SK-N-SH (cell line): ENCODE measurements at regions not wholly inside any gene's neighbourhood (a gene's known extent, or its start where the extent isn't known, plus 50 kb on each side); places are given as distances from the start of the nearest gene placed in this dataset.

Experiments
- CTCF ChIA-PET: fragments of 300-600, 350-600 bp; formaldehyde crosslinking; extraction: SDS; loops from one replicate; lab custom pipeline; 2021; lab: Yijun Ruan, JAX
- POLR2A ChIA-PET: fragments of 350-600 bp; sonication (Branson Sonifier 250); formaldehyde crosslinking; extraction: SDS; loops from one replicate; lab custom pipeline; 2020; ENCODE audit warnings: antibody characterized with exemption, inconsistent platforms; lab: Yijun Ruan, JAX
- DNase-seq: peaks from one replicate; pipeline ENCODE4 v3.0.0; 2012
- H2AFZ ChIP-seq: fragments of 200-600 bp; sonication (generic); 2 replicates; pipeline ENCODE4 v1.8.1; 2016; ENCODE audit warnings: antibody characterized with exemption, mild to moderate bottlenecking, low read depth
- H3F3A ChIP-seq: fragments of 200-600 bp; sonication (generic); replicated peaks from 2 replicates; pipeline ENCODE3; 2016; ENCODE audit warnings: antibody characterized with exemption, mild to moderate bottlenecking; ENCODE audit not compliant: insufficient read depth
- H3K27ac ChIP-seq, 2 experiments: fragments of 200-500 bp in 1 of 2; fragments of 200-600 bp in 1 of 2; sonication (Bioruptor generic) in 1 of 2; sonication (generic), shearing (Covaris generic) in 1 of 2; 2 replicates each; pipeline versions ENCODE4 v1.5.1 to v1.6.1; 2014 to 2016; ENCODE audit warnings: low read depth in 2 of 2, inconsistent platforms in 1 of 2, low read length in 1 of 2, mild to moderate bottlenecking in 1 of 2, mixed read lengths in 1 of 2
- H3K27me3 ChIP-seq: fragments of 200-600 bp; sonication (generic), shearing (Covaris generic); 2 replicates; pipeline ENCODE4 v1.6.1; 2016; ENCODE audit warnings: mixed run types; ENCODE audit not compliant: insufficient read depth
- H3K36me3 ChIP-seq, 2 experiments: fragments of 200-500 bp in 1 of 2; fragments of 200-600 bp in 1 of 2; sonication (Bioruptor generic) in 1 of 2; sonication (generic) in 1 of 2; replicated peaks in 1 of 2; 2 replicates each; pipeline versions ENCODE3 to v1.5.1; 2014 to 2016; ENCODE audit warnings: low read length in 1 of 2, mild to moderate bottlenecking in 1 of 2; ENCODE audit not compliant: insufficient read depth in 2 of 2, control insufficient read depth in 1 of 2
- H3K4me1 ChIP-seq, 2 experiments: fragments of 200-500 bp in 1 of 2; fragments of 200-600 bp in 1 of 2; sonication (Bioruptor generic) in 1 of 2; sonication (generic), shearing (Covaris generic) in 1 of 2; 2 replicates each; pipeline versions ENCODE4 v1.5.1 to v1.6.1; 2014 to 2016; ENCODE audit warnings: low read depth in 1 of 2, low read length in 1 of 2, mixed run types in 1 of 2; ENCODE audit not compliant: insufficient read depth in 2 of 2, control insufficient read depth in 1 of 2
- H3K4me2 ChIP-seq: fragments of 200-600 bp; sonication (generic), shearing (Covaris generic); 2 replicates; pipeline ENCODE4 v1.6.1; 2017; ENCODE audit warnings: mixed run types
- H3K4me3 ChIP-seq, 2 experiments: fragments of 200-500 bp in 1 of 2; fragments of 200-600 bp in 1 of 2; sonication (Bioruptor generic) in 1 of 2; sonication (generic), shearing (Covaris generic) in 1 of 2; 2 replicates each; pipeline versions ENCODE4 v1.5.1 to v1.8.1; 2014 to 2016; ENCODE audit warnings: low read depth in 2 of 2, inconsistent platforms in 1 of 2, low read length in 1 of 2, mild to moderate bottlenecking in 1 of 2, mixed read lengths in 1 of 2, moderate library complexity in 1 of 2
- H3K79me2 ChIP-seq: fragments of 200-600 bp; sonication (generic); 2 replicates; pipeline ENCODE4 v1.8.1; 2017; ENCODE audit warnings: mild to moderate bottlenecking; ENCODE audit not compliant: insufficient read depth
- H3K9ac ChIP-seq: fragments of 200-600 bp; sonication (generic); 2 replicates; pipeline ENCODE4 v1.6.1; 2017; ENCODE audit warnings: mixed run types
- H3K9me2 ChIP-seq: fragments of 200-600 bp; sonication (generic); 2 replicates; pipeline ENCODE4 v1.6.1; 2017; ENCODE audit warnings: mixed run types
- H3K9me3 ChIP-seq: fragments of 200-600 bp; sonication (generic); 2 replicates; pipeline ENCODE4 v1.6.1; 2017; ENCODE audit warnings: mixed run types, mild to moderate bottlenecking, moderate library complexity
- H4K20me1 ChIP-seq: fragments of 200-600 bp; sonication (generic); 2 replicates; pipeline ENCODE4 v1.6.1; 2017; ENCODE audit warnings: mild to moderate bottlenecking, mixed run types; ENCODE audit not compliant: insufficient read depth
- CHD2 ChIP-seq: fragments of 150-350 bp; IDR thresholded peaks from 2 replicates; pipeline ENCODE4 v1.6.1; 2018; ENCODE audit warnings: low read length; ENCODE audit not compliant: partially characterized antibody
- ELF1 ChIP-seq: IDR thresholded peaks from 2 replicates; pipeline ENCODE4 v1.4.0; 2012
- FOSL2 ChIP-seq: IDR thresholded peaks from 2 replicates; pipeline ENCODE4 v1.4.0; 2012; ENCODE audit warnings: low read depth, mild to moderate bottlenecking, moderate library complexity, borderline replicate concordance
- MEF2A ChIP-seq: IDR thresholded peaks from 2 replicates; pipeline ENCODE4 v1.4.0; 2012; ENCODE audit warnings: low read depth, borderline replicate concordance
- MXI1 ChIP-seq: IDR thresholded peaks from 2 replicates; pipeline ENCODE4 v1.6.1; 2012; ENCODE audit warnings: mild to moderate bottlenecking, low read depth, low read length, improper control_type of control experiment
- NFIC ChIP-seq: IDR thresholded peaks from 2 replicates; pipeline ENCODE4 v1.4.0; 2012; ENCODE audit warnings: borderline replicate concordance
- NRF1 ChIP-seq: IDR thresholded peaks from 2 replicates; pipeline ENCODE4 v1.6.1; 2012; ENCODE audit warnings: low read depth, mild to moderate bottlenecking, low read length
- RCOR1 ChIP-seq: fragments of 150-350 bp; IDR thresholded peaks from 2 replicates; pipeline ENCODE4 v1.6.1; 2017; ENCODE audit warnings: antibody characterized with exemption, low read length
- RFX5 ChIP-seq: IDR thresholded peaks from 2 replicates; pipeline ENCODE4 v1.6.1; 2012; ENCODE audit warnings: mild to moderate bottlenecking, improper control_type of control experiment, low read length
- SIN3A ChIP-seq: IDR thresholded peaks from 2 replicates; pipeline ENCODE4 v1.6.1; 2012; ENCODE audit warnings: low read depth, mild to moderate bottlenecking, low read length, moderate library complexity, borderline replicate concordance
- TCF12 ChIP-seq: IDR thresholded peaks from 2 replicates; pipeline ENCODE4 v1.4.0; 2012
- TEAD4 ChIP-seq: IDR thresholded peaks from 2 replicates; pipeline ENCODE4 v1.4.0; 2012; ENCODE audit warnings: mild to moderate bottlenecking, borderline replicate concordance; ENCODE audit not compliant: insufficient read depth
- WGBS: methylation state at CpG from one replicate; pipeline ENCODE4 v1.1.6; 2017; ENCODE audit warnings: low lambda C conversion rate; 5-methylcytosine and 5-hydroxymethylcytosine counted together
- TF ChIP-seq, protein P1 (sequence below): IDR thresholded peaks from 2 replicates; pipeline ENCODE4 v1.4.0; 2012; ENCODE audit warnings: low read depth
- TF ChIP-seq, protein P2 (sequence below): IDR thresholded peaks from 2 replicates; pipeline ENCODE4 v1.4.0; 2012; ENCODE audit warnings: low read depth, borderline replicate concordance
- TF ChIP-seq, protein P3 (sequence below): IDR thresholded peaks from 2 replicates; pipeline ENCODE4 v1.6.1; 2012; ENCODE audit warnings: mild to moderate bottlenecking, low read depth, low read length, moderate library complexity
- TF ChIP-seq, protein P4 (sequence below): fragments of 150-350 bp; IDR thresholded peaks from 2 replicates; pipeline ENCODE4 v1.6.1; 2017; ENCODE audit warnings: antibody characterized with exemption, low read length, low read depth, borderline replicate concordance

DNA sequence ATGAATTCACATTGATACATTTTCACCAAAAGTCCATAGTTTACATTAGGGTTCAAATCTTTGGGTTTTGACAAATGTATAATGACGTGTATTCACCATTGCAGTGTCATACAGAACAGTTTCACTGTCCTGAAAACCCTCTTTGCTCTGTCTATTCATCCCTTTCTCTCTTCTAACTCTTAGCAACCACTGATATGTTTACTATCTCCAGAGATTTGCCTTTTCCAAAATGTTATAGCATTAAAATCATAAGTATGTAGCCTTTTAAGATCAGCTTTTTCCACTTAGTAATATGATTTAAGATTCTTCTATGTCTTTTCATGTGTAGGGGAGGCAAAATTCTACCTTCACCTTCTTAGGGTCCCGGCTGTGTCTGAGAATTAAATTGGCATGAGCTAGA lies 203.8 kb downstream of the TPRG1 start:
- no peaks in the 10 kb centered on the region for H3K27me3 ChIP-seq
- H3K4me1 ChIP-seq: no peaks in the 10 kb centered on the region
- H3F3A ChIP-seq: no peaks in the 10 kb centered on the region
- no peaks in the 10 kb centered on the region for H3K79me2 ChIP-seq
- no peak overlapping the region for H3K4me2 ChIP-seq
- H3K4me3 ChIP-seq: no peak overlapping the region
- no peaks in the 10 kb centered on the region for H3K9me2 ChIP-seq
- TF ChIP-seq, protein P1, sequence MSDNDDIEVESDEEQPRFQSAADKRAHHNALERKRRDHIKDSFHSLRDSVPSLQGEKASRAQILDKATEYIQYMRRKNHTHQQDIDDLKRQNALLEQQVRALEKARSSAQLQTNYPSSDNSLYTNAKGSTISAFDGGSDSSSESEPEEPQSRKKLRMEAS: no peak
- TF ChIP-seq MXI1: no peak
- TF ChIP-seq RFX5: no peak
- TF ChIP-seq, protein P2, sequence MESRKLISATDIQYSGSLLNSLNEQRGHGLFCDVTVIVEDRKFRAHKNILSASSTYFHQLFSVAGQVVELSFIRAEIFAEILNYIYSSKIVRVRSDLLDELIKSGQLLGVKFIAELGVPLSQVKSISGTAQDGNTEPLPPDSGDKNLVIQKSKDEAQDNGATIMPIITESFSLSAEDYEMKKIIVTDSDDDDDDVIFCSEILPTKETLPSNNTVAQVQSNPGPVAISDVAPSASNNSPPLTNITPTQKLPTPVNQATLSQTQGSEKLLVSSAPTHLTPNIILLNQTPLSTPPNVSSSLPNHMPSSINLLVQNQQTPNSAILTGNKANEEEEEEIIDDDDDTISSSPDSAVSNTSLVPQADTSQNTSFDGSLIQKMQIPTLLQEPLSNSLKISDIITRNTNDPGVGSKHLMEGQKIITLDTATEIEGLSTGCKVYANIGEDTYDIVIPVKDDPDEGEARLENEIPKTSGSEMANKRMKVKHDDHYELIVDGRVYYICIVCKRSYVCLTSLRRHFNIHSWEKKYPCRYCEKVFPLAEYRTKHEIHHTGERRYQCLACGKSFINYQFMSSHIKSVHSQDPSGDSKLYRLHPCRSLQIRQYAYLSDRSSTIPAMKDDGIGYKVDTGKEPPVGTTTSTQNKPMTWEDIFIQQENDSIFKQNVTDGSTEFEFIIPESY: no peak
- TF ChIP-seq NFIC: no peak
- TF ChIP-seq TEAD4: no peak
- no peak for TF ChIP-seq ELF1
- no peak for TF ChIP-seq SIN3A
- TF ChIP-seq, protein P3, sequence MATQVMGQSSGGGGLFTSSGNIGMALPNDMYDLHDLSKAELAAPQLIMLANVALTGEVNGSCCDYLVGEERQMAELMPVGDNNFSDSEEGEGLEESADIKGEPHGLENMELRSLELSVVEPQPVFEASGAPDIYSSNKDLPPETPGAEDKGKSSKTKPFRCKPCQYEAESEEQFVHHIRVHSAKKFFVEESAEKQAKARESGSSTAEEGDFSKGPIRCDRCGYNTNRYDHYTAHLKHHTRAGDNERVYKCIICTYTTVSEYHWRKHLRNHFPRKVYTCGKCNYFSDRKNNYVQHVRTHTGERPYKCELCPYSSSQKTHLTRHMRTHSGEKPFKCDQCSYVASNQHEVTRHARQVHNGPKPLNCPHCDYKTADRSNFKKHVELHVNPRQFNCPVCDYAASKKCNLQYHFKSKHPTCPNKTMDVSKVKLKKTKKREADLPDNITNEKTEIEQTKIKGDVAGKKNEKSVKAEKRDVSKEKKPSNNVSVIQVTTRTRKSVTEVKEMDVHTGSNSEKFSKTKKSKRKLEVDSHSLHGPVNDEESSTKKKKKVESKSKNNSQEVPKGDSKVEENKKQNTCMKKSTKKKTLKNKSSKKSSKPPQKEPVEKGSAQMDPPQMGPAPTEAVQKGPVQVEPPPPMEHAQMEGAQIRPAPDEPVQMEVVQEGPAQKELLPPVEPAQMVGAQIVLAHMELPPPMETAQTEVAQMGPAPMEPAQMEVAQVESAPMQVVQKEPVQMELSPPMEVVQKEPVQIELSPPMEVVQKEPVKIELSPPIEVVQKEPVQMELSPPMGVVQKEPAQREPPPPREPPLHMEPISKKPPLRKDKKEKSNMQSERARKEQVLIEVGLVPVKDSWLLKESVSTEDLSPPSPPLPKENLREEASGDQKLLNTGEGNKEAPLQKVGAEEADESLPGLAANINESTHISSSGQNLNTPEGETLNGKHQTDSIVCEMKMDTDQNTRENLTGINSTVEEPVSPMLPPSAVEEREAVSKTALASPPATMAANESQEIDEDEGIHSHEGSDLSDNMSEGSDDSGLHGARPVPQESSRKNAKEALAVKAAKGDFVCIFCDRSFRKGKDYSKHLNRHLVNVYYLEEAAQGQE: no peak
- TF ChIP-seq FOSL2: no peak
- TF ChIP-seq CHD2: no peak
- TF ChIP-seq TCF12: no peak
- TF ChIP-seq RCOR1: no peak
- TF ChIP-seq NRF1: no peak
- TF ChIP-seq MEF2A: no peak
- TF ChIP-seq, protein P4, sequence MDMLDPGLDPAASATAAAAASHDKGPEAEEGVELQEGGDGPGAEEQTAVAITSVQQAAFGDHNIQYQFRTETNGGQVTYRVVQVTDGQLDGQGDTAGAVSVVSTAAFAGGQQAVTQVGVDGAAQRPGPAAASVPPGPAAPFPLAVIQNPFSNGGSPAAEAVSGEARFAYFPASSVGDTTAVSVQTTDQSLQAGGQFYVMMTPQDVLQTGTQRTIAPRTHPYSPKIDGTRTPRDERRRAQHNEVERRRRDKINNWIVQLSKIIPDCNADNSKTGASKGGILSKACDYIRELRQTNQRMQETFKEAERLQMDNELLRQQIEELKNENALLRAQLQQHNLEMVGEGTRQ: no peak
- DNase-seq: no peak
- H4K20me1 ChIP-seq: no peaks in the 10 kb centered on the region
- ChIA-PET POLR2A (no interaction called here), CTCF (no interaction called here)
- 8% methylated on average over 2 of the region's 2 CpGs for WGBS
- H3K36me3 ChIP-seq: no peaks in the 10 kb centered on the region
- no peak overlapping the region for H3K27ac ChIP-seq
- H3K9ac ChIP-seq: no peak overlapping the region
- H3K9me3 ChIP-seq: no peaks in the 10 kb centered on the region
- no peak overlapping the region for H2AFZ ChIP-seq
